Neural crest cell (in vitro differentiated cells): ENCODE measurements at regions not wholly inside any gene's neighbourhood (a gene's known extent, or its start where the extent isn't known, plus 50 kb on each side); places are given as distances from the start of the nearest gene placed in this dataset.
"Not testable (repeated sequence)": the region's sequence is repeated elsewhere in the genome, so short reads cannot be mapped to it uniquely, and the experiment has no call there.

Source experiments
- DNase-seq: peaks from one replicate; pipeline ENCODE4 v3.0.0; 2021; ENCODE audit warnings: low read depth, mixed read lengths, low spot score
- H3K27ac Mint-ChIP-seq: one replicate; pipeline ENCODE4 v1.8.0; 2021; ENCODE audit warnings: mild to moderate bottlenecking, mixed read lengths; ENCODE audit not compliant: unreplicated experiment
- H3K27me3 Mint-ChIP-seq: 2 replicates; pipeline ENCODE4 v1.8.0; 2021; ENCODE audit warnings: low read depth, mild to moderate bottlenecking, mixed read lengths
- H3K36me3 Mint-ChIP-seq: 2 replicates; pipeline ENCODE4 v1.8.0; 2021; ENCODE audit warnings: low read depth, mild to moderate bottlenecking, mixed read lengths
- H3K4me1 Mint-ChIP-seq: 2 replicates; pipeline ENCODE4 v1.8.0; 2021; ENCODE audit warnings: mixed read lengths
- H3K4me3 Mint-ChIP-seq: one replicate; pipeline ENCODE4 v1.8.0; 2021; ENCODE audit warnings: mild to moderate bottlenecking, mixed read lengths
- H3K9me3 Mint-ChIP-seq: 2 replicates; pipeline ENCODE4 v1.8.0; 2021; ENCODE audit warnings: mixed read lengths
- TF ChIP-seq, protein P1 (sequence below): fragments of 200-600 bp; sonication (generic); conservative IDR thresholded peaks from 2 replicates; pipeline ENCODE4 v1.5.0; 2021; ENCODE audit warnings: antibody characterized with exemption, mild to moderate bottlenecking

DNA sequence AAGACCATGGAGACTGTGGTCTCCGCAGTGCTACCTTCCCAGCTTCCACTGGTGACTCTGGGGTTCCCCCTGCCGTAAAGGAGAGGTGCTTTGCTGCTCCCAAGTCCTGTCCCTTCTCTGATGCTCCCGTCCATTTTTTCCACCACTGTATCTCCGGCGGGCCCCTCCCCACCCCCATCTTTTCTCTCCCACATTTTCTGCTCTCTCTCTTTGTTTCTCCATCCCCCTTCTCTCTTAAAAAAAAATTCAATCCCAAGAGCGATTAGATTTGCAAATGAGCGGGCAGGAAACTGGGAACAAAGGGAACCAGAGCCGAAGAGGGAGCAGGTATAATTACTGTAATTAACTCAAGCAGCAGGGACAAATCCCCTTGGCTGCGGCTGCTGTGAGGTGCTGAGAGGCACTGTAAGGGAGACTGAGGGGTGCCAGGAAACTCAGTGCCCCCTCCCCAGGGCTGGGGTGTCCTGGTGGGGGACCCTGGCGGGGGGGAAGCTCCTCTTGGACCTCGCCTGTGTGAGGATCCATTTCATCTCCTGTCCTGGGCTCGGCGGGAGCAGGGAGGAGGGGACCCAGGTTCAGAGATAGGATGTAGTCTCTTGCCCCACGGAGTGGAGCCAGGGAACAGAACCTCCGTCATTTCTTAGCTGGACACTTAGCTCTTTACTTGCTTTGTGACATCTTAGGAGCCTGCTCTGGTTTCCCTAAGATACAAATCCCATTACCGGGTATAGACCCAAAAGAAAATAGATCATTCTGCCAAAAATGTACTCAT is 140.4 kb upstream of the NRXN3 start:
- TF ChIP-seq, protein P1, sequence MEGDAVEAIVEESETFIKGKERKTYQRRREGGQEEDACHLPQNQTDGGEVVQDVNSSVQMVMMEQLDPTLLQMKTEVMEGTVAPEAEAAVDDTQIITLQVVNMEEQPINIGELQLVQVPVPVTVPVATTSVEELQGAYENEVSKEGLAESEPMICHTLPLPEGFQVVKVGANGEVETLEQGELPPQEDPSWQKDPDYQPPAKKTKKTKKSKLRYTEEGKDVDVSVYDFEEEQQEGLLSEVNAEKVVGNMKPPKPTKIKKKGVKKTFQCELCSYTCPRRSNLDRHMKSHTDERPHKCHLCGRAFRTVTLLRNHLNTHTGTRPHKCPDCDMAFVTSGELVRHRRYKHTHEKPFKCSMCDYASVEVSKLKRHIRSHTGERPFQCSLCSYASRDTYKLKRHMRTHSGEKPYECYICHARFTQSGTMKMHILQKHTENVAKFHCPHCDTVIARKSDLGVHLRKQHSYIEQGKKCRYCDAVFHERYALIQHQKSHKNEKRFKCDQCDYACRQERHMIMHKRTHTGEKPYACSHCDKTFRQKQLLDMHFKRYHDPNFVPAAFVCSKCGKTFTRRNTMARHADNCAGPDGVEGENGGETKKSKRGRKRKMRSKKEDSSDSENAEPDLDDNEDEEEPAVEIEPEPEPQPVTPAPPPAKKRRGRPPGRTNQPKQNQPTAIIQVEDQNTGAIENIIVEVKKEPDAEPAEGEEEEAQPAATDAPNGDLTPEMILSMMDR = peak; percentile 26
- Mint-ChIP-seq H3K27me3 (peaks cover 42% of the 10 kb centered on the region), H3K4me3 (no peak overlapping the region), H3K36me3 (no peaks in the 10 kb centered on the region), H3K4me1 (no peaks in the 10 kb centered on the region), H3K27ac (no peak overlapping the region), H3K9me3 (no peaks in the 10 kb centered on the region)
- no peak for DNase-seq

DNA sequence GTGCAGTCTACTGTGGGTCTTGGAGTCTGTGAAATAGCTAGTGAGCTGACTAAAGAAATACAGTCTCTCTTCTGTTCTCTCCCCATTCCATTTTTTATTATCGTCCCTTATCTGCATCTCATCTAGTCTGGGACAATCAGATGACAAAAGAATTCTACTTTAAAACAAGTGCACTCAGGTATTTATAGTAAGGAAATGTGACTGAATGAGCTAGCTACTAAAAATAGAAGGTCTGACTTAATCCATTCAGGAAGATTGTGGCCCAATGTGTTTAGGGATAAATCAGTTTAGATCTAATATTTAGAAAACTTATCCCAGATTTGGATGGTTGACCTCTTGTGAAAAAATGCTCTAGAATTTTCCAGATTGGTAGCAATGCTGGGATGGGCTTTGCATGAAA is 126.8 kb upstream of the NRXN3 start:
- no peaks in the 10 kb centered on the region for H3K36me3 Mint-ChIP-seq
- H3K27me3 Mint-ChIP-seq = peaks cover 41% of the 10 kb centered on the region
- no peaks in the 10 kb centered on the region for H3K4me1 Mint-ChIP-seq
- TF ChIP-seq, protein P1 = no peak
- no peak overlapping the region for H3K4me3 Mint-ChIP-seq
- H3K9me3 Mint-ChIP-seq = peaks cover 2% of the 10 kb centered on the region
- no peak for DNase-seq
- no peak overlapping the region for H3K27ac Mint-ChIP-seq

DNA sequence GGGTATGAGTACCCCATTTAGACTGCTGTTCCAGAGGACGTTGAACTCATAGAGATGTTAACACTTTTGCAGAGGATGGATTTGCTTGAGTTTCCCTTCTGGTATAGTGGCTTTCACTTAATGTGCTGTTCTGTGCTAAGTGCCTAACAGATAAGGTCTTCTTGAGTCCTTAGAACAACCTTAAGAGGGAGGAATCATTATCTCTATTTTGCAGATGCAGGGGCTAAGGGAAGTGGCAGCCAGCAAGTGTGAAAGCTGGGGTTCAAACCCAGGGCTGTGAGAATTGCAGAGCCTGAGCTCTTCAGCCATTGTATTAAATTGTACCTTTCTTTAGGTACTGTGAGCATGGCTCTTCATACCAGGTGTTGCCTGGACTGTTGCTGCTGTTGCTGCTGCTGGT is 122.1 kb upstream of the NRXN3 start:
- H3K9me3 Mint-ChIP-seq = peaks cover 8% of the 10 kb centered on the region
- peaks cover 45% of the 10 kb centered on the region for H3K27me3 Mint-ChIP-seq
- H3K4me1 Mint-ChIP-seq = no peaks in the 10 kb centered on the region
- H3K4me3 Mint-ChIP-seq = no peak overlapping the region
- TF ChIP-seq, protein P1 = no peak
- no peaks in the 10 kb centered on the region for H3K36me3 Mint-ChIP-seq
- H3K27ac Mint-ChIP-seq = no peak overlapping the region
- DNase-seq = no peak

DNA sequence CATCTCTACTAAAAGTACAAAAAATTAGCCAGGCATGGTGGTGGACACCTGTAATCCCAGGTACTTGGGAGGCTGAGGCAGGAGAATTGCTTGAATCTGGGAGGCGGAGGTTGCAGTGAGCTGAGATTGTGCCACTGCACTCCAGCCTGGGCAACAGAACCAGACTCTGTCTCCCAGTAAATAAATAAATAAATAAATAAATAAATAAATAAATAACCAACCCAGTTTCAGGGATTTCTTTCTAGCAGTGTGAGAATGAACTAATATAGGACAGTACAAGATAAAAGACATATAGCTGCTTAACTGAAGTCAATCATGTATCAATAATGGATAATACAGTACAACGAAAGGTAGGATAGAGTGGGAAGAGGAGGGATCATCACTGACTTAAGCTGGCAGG is 113.3 kb upstream of the NRXN3 start:
- not testable (repeated sequence) for H3K9me3 Mint-ChIP-seq, H3K4me3 Mint-ChIP-seq, H3K27ac Mint-ChIP-seq, H3K4me1 Mint-ChIP-seq, H3K36me3 Mint-ChIP-seq, DNase-seq
- peaks cover 16% of the 10 kb centered on the region for H3K27me3 Mint-ChIP-seq

DNA sequence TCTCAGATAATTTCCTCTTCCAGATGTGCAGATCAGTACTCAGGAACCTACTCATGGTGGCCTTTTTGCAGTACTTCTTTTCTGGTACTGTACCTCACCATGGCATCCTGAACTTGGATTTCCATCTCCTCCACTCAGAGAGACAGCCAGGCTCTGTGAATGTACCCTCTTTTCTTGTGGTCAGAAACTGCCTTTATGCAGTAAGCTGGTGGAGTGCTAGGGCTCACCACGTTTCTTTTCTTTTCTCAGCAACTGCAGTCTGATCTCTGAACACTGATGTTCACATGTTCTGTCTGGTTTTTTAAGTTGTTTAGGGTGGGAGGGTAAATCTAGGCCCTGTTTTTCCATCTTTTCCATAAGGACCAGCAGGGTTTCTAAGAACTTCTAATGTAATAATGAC is 99.8 kb upstream of the NRXN3 start:
- Mint-ChIP-seq H3K36me3 (no peaks in the 10 kb centered on the region), H3K27ac (no peak overlapping the region), H3K9me3 (no peaks in the 10 kb centered on the region), H3K27me3 (no peaks in the 10 kb centered on the region), H3K4me1 (no peaks in the 10 kb centered on the region), H3K4me3 (no peak overlapping the region)
- no peak for DNase-seq
- TF ChIP-seq, protein P1 = no peak

DNA sequence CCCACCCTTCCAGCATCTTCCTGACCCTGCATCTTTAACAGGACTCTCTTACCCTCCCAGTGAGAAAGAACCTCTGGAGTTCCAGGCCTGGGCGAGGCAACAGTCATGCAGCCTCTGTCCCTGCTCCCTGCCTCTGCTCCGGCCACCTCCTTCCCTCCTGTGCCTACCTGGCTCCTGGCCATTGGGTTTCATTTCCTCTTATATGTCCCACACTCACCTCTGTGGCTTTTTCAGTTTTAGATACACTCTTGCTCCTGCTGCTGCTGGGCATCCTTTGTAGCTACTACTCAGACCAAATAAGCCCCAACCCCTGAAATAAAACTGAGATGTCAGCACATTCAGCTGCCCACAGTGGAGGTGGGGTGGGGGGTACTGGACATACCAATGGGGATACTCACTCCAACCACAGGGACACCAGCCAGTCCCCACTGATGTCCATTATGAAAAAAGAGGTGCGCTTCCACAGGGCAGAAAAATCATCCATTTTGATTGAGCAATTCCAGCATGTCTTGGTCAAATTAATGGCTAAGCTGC is 99.1 kb upstream of the NRXN3 start:
- Mint-ChIP-seq H3K4me3 (no peak overlapping the region), H3K27me3 (no peaks in the 10 kb centered on the region), H3K27ac (no peak overlapping the region), H3K36me3 (no peaks in the 10 kb centered on the region), H3K4me1 (no peaks in the 10 kb centered on the region), H3K9me3 (no peaks in the 10 kb centered on the region)
- TF ChIP-seq, protein P1 = no peak
- no peak for DNase-seq
